ENCODE measurements at regions not wholly inside any gene's neighbourhood (a gene's known extent, or its start where the extent isn't known, plus 50 kb on each side); places are given as distances from the start of the nearest gene placed in this dataset.

DNA sequence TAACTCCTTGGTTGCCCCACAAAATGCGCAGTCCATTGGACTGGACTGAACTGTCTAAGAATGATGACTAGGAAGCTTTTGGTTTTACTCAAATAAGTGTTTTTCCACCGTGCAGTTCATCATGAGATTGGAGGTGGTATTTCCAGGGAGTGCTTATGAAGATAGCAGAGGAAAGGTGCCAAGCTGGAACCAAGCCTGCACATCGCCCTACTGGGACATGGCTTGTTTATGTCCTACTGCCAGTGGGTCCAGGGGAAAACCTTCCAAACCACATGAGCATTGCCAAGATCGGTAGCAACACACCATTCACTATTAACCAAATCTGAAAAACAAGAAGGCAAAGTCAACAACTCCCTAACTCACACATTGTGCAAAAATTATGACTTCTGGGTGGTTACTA is 54.7 kb upstream of the DSCAM start:
- peaks cover 6% of the 10 kb centered on the region; the same call in 1 of the 2 replicates for H3K9me3 ChIP-seq (ENCODE audit: insufficient read depth, low read depth, low read length)
- no peak overlapping the region for H3K9ac ChIP-seq (ENCODE audit: low read depth, low read length)
- H3K27me3 ChIP-seq (ENCODE audit: insufficient read depth, low read length) = no peaks in the 10 kb centered on the region
- H3K36me3 ChIP-seq (ENCODE audit: insufficient read depth, low read depth, low read length) = no peaks in the 10 kb centered on the region
- peaks cover 6% of the 10 kb centered on the region; the same call in 1 of the 2 replicates for H3K4me1 ChIP-seq (ENCODE audit: insufficient read depth, low read length)
- no peak overlapping the region for H3K27ac ChIP-seq (ENCODE audit: low read length)
- no peak overlapping the region for H3K4me3 ChIP-seq (ENCODE audit: low read length)

DNA sequence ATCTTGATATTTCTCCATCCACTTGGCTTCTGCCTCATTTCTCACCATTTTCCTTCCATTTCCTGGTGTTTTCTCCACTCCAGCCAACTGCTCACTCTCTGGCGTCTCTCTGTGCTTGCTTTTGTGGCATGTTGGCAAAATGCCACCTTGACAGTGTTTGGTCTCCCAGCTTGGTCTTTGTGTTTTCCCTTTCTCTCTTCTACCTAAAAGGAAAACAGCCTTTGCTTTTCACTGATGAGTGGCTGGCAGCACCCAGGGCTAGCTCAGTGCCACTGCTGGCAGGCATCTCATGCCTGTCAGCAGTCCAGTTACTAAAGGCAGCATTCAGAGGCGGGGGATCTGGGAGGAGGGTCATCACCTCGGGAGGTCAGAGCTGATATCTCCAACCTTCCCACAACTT is 55.3 kb upstream of the DSCAM start:
- H3K4me3 ChIP-seq (ENCODE audit: low read length) = no peak overlapping the region
- no peak overlapping the region for H3K27ac ChIP-seq (ENCODE audit: low read length)
- H3K9me3 ChIP-seq (ENCODE audit: insufficient read depth, low read depth, low read length) = 0 out of 2 replicates have a peak, but pooled peaks cover under 1% of the 10 kb centered on the region
- H3K4me1 ChIP-seq (ENCODE audit: insufficient read depth, low read length) = peaks cover 6% of the 10 kb centered on the region; the same call in 1 of the 2 replicates
- no peaks in the 10 kb centered on the region for H3K36me3 ChIP-seq (ENCODE audit: insufficient read depth, low read depth, low read length)
- H3K9ac ChIP-seq (ENCODE audit: low read depth, low read length) = no peak overlapping the region
- no peaks in the 10 kb centered on the region for H3K27me3 ChIP-seq (ENCODE audit: insufficient read depth, low read length)

GRCh38 chr21:40902993-40903392 is 56.0 kb upstream of the DSCAM start:
- Histone ChIP-seq H3K9me3 (ENCODE audit: insufficient read depth, low read depth, low read length) (no peaks in the 10 kb centered on the region), H3K9ac (ENCODE audit: low read depth, low read length) (no peak overlapping the region), H3K4me1 (ENCODE audit: insufficient read depth, low read length) (peaks cover 6% of the 10 kb centered on the region; the same call in 1 of the 2 replicates), H3K36me3 (ENCODE audit: insufficient read depth, low read depth, low read length) (no peaks in the 10 kb centered on the region), H3K27me3 (ENCODE audit: insufficient read depth, low read length) (no peaks in the 10 kb centered on the region), H3K4me3 (ENCODE audit: low read length) (no peak overlapping the region), H3K27ac (ENCODE audit: low read length) (no peak overlapping the region)

DNA sequence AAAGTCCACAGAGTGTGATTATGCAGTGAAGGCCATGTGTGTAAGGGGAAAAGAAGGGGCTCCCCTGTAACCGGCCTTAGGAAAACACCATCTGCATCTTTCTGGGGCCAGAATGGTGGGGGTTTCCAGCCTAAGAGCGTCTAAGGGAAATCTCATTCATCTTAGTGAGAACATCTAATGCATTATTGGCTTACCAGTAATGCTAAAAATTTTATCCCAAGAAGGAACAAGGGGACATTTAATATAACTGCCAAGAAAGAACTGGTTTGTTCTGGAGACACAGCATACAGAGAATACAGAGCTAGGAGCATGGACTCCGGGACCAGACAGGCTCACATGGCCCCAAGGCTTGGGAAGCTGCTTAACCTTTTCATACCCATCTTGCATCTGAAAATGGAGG is 58.3 kb upstream of the DSCAM start:
- Histone ChIP-seq H3K36me3 (ENCODE audit: insufficient read depth, low read depth, low read length) (no peaks in the 10 kb centered on the region), H3K4me3 (ENCODE audit: low read length) (no peak overlapping the region), H3K9ac (ENCODE audit: low read depth, low read length) (no peak overlapping the region), H3K4me1 (ENCODE audit: insufficient read depth, low read length) (no peaks in the 10 kb centered on the region), H3K27ac (ENCODE audit: low read length) (no peak overlapping the region), H3K9me3 (ENCODE audit: insufficient read depth, low read depth, low read length) (no peaks in the 10 kb centered on the region), H3K27me3 (ENCODE audit: insufficient read depth, low read length) (no peaks in the 10 kb centered on the region)

GRCh38 chr21:40912375-40912774 is 65.4 kb upstream of the DSCAM start:
- Histone ChIP-seq H3K4me1 (ENCODE audit: insufficient read depth, low read length) (no peaks in the 10 kb centered on the region), H3K9me3 (ENCODE audit: insufficient read depth, low read depth, low read length) (no peaks in the 10 kb centered on the region; the same call in 1 of the 2 replicates), H3K36me3 (ENCODE audit: insufficient read depth, low read depth, low read length) (no peaks in the 10 kb centered on the region), H3K9ac (ENCODE audit: low read depth, low read length) (no peak overlapping the region), H3K4me3 (ENCODE audit: low read length) (no peak overlapping the region), H3K27me3 (ENCODE audit: insufficient read depth, low read length) (no peaks in the 10 kb centered on the region), H3K27ac (ENCODE audit: low read length) (no peak overlapping the region)

DNA sequence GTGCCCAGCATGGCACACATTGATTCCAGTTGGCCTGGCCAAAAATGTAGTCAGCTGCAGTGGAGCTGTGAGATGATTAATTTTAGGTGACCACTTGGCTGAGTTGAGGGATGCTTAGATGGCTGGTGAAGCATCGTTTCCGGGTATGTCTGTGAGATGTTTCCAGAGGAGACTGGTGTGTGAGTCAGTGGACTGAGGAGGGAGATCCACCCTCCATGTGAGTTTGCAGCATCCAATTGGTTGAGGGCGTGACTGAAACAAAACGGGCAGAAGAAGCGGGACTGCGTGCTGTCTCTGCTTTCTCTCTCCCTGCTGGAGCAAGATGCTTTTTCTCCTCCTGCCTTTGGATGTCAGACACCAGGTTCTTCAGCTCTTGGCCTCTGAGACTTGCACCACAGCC is 68.2 kb upstream of the DSCAM start:
- Histone ChIP-seq H3K27ac (ENCODE audit: low read length) (no peak overlapping the region), H3K4me1 (ENCODE audit: insufficient read depth, low read length) (no peaks in the 10 kb centered on the region), H3K36me3 (ENCODE audit: insufficient read depth, low read depth, low read length) (no peaks in the 10 kb centered on the region), H3K9ac (ENCODE audit: low read depth, low read length) (no peak overlapping the region), H3K27me3 (ENCODE audit: insufficient read depth, low read length) (no peaks in the 10 kb centered on the region), H3K9me3 (ENCODE audit: insufficient read depth, low read depth, low read length) (no peaks in the 10 kb centered on the region; the same call in 1 of the 2 replicates), H3K4me3 (ENCODE audit: low read length) (no peak overlapping the region)

DNA sequence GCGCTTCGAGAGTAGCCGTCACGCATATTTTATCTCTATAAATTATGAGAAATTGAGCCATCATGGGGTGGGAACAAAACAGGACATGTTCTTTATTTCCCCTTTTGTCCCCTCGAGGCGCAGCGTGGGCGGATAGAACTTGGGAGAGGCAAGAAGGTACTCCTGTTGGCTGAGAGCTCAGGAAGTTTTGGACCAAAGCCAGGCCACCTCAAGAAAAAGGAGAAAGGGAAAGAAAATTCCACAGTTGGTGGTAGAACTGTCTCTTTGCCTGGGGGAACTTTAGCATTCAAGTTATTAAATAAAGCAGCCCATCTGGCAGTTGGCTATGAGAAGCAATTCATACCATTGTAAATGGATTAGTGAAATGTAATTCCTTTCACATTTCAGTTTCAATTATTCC is 76.4 kb upstream of the DSCAM start:
- Histone ChIP-seq H3K27ac (ENCODE audit: low read length) (no peak overlapping the region), H3K9me3 (ENCODE audit: insufficient read depth, low read depth, low read length) (peaks cover 7% of the 10 kb centered on the region; the same call in 1 of the 2 replicates), H3K27me3 (ENCODE audit: insufficient read depth, low read length) (no peaks in the 10 kb centered on the region), H3K9ac (ENCODE audit: low read depth, low read length) (no peak overlapping the region), H3K4me1 (ENCODE audit: insufficient read depth, low read length) (peaks cover 18% of the 10 kb centered on the region; the same call in 1 of the 2 replicates), H3K36me3 (ENCODE audit: insufficient read depth, low read depth, low read length) (no peaks in the 10 kb centered on the region), H3K4me3 (ENCODE audit: low read length) (no peak overlapping the region)

- H3K9ac ChIP-seq (ENCODE audit: low read depth, low read length) = no peak overlapping the region
- H3K27ac ChIP-seq (ENCODE audit: low read length) = no peak overlapping the region
- no peaks in the 10 kb centered on the region for H3K27me3 ChIP-seq (ENCODE audit: insufficient read depth, low read length)
- H3K36me3 ChIP-seq (ENCODE audit: insufficient read depth, low read depth, low read length) = no peaks in the 10 kb centered on the region
- H3K4me1 ChIP-seq (ENCODE audit: insufficient read depth, low read length) = peaks cover 18% of the 10 kb centered on the region; the same call in 1 of the 2 replicates
- H3K4me3 ChIP-seq (ENCODE audit: low read length) = no peak overlapping the region
- peaks cover 12% of the 10 kb centered on the region for H3K9me3 ChIP-seq (ENCODE audit: insufficient read depth, low read depth, low read length)
Measured at GRCh38 chr21:40923901-40924300, 76.9 kb upstream of the DSCAM start.

- no peaks in the 10 kb centered on the region for H3K36me3 ChIP-seq (ENCODE audit: insufficient read depth, low read depth, low read length)
- H3K9ac ChIP-seq (ENCODE audit: low read depth, low read length) = no peak overlapping the region
- H3K9me3 ChIP-seq (ENCODE audit: insufficient read depth, low read depth, low read length) = peaks cover 19% of the 10 kb centered on the region
- no peaks in the 10 kb centered on the region for H3K27me3 ChIP-seq (ENCODE audit: insufficient read depth, low read length)
- no peak overlapping the region for H3K27ac ChIP-seq (ENCODE audit: low read length)
- H3K4me3 ChIP-seq (ENCODE audit: low read length) = no peak overlapping the region
- peaks cover 18% of the 10 kb centered on the region; the same call in 1 of the 2 replicates for H3K4me1 ChIP-seq (ENCODE audit: insufficient read depth, low read length)
Measured at GRCh38 chr21:40924641-40925040, 77.7 kb upstream of the DSCAM start.

DNA sequence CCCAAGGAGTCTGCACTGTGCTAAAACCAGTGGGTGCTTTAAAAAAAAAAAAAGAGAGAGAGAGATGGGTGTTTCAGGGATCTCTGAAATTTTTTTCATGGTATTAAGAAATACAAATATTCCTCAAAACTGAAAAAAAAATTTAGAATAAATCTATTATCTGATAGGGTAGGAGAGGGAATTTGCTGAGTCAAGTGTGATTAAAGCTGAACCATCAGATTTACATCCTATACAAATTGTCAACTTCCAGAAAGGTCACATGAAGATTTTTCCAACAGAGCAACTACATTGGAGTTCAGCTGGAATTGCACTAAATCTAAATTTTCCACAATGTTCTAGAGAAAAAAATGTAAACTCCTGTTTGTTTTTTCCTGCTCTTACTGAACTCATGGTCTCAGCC is 79.3 kb upstream of the DSCAM start:
- Histone ChIP-seq H3K9ac (ENCODE audit: low read depth, low read length) (no peak overlapping the region), H3K27me3 (ENCODE audit: insufficient read depth, low read length) (no peaks in the 10 kb centered on the region), H3K36me3 (ENCODE audit: insufficient read depth, low read depth, low read length) (no peaks in the 10 kb centered on the region), H3K27ac (ENCODE audit: low read length) (no peak overlapping the region), H3K4me3 (ENCODE audit: low read length) (no peak overlapping the region), H3K4me1 (ENCODE audit: insufficient read depth, low read length) (peaks cover 18% of the 10 kb centered on the region; the same call in 1 of the 2 replicates), H3K9me3 (ENCODE audit: insufficient read depth, low read depth, low read length) (peaks cover 31% of the 10 kb centered on the region)

- no peak overlapping the region for H3K4me3 ChIP-seq (ENCODE audit: low read length)
- H3K9me3 ChIP-seq (ENCODE audit: insufficient read depth, low read depth, low read length) = peaks cover 31% of the 10 kb centered on the region
- no peaks in the 10 kb centered on the region for H3K27me3 ChIP-seq (ENCODE audit: insufficient read depth, low read length)
- no peaks in the 10 kb centered on the region for H3K36me3 ChIP-seq (ENCODE audit: insufficient read depth, low read depth, low read length)
- H3K27ac ChIP-seq (ENCODE audit: low read length) = no peak overlapping the region
- peaks cover 11% of the 10 kb centered on the region; the same call in 1 of the 2 replicates for H3K4me1 ChIP-seq (ENCODE audit: insufficient read depth, low read length)
- no peak overlapping the region for H3K9ac ChIP-seq (ENCODE audit: low read depth, low read length)
Measured at GRCh38 chr21:40929833-40930232, 82.9 kb upstream of the DSCAM start.

DNA sequence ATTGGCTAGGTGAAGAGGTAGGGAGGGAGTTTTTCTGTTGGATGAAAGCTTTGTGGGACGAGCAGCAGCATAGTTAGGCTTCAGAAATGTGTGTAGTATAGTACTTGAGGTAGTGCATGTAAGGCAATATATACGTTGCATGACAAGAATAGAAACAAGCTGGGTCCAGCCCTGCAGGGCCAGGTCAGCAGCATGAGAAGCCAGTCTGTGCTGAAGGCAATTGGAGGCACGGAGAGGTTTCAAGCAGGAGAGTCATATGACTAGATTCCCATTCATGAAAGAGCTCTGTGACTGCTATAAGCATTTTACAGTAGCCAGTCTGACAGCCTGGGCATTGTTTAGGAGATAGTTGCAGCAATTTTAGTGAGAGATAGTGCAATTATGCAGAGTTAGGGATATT is 84.2 kb upstream of the DSCAM start:
- H3K4me3 ChIP-seq (ENCODE audit: low read length) = no peak overlapping the region
- peaks cover 10% of the 10 kb centered on the region; the same call in 1 of the 2 replicates for H3K4me1 ChIP-seq (ENCODE audit: insufficient read depth, low read length)
- peaks cover 31% of the 10 kb centered on the region for H3K9me3 ChIP-seq (ENCODE audit: insufficient read depth, low read depth, low read length)
- H3K27ac ChIP-seq (ENCODE audit: low read length) = no peak overlapping the region
- no peak overlapping the region for H3K9ac ChIP-seq (ENCODE audit: low read depth, low read length)
- no peaks in the 10 kb centered on the region for H3K27me3 ChIP-seq (ENCODE audit: insufficient read depth, low read length)
- no peaks in the 10 kb centered on the region for H3K36me3 ChIP-seq (ENCODE audit: insufficient read depth, low read depth, low read length)
